A172 (cell line): ENCODE measurements at regions not wholly inside any gene's neighbourhood (a gene's known extent, or its start where the extent isn't known, plus 50 kb on each side); places are given as distances from the start of the nearest gene placed in this dataset.
A peak's percentile ranks its signal among the peaks of the same experiment; 100 is the strongest.

Experiments
- DNase-seq: peaks from one replicate; pipeline ENCODE4 v3.0.0-alpha.2; 2015; ENCODE audit warnings: low spot score

- DNase-seq = no peak
Observed at GRCh38 chr7:10875080-10875479, 98.6 kb upstream of the PHF14 start.

DNA sequence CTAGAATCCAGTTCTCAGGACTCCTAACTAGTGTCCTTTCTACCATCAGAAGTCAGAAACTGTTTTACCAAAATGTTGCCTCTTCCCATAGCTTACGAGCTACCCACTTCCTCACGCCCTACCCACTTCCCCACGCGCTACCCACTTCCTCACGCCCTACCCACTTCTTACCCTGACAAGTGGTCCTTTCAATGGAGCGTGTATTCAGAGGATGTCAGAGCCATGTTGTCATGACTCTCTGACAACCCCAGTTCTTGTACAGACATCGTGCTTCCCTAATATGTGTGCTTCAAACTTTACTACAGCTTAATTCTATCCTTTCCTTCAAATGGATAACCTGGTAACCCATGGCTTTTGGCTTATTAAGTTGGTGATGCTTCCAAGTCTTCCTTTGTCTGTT lies 84.8 kb upstream of the PHF14 start:
- DNase-seq = no peak

DNA sequence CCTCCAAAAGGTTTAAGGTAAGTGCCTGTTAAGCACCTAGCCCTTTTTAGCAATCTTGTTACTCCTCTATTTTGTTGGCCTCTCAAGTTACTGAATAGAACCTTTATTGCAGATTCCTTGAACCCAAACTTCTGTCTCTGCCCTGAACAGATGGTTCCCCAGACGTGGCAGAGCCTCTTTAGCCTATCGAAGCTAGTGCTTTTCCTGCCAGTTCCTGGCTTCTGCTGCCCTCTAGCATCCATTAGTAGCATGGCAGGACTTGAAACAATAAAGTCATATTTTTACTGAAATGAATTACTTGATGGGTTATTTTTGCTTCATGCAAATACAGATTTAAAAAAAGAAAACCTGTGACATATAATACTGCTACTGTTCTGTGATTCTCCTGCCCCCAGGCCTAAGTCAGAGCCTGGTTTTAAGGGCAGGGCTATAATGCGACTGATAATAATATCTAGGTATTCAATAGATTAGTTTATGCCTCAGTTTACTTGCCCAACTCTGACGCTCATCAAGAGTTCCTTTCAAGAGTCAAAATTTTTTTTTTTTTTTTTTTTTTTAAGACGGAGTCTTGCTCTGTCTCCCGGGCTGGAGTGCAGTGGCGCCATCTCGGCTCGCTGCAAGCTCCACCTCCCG lies 84.3 kb upstream of the PHF14 start:
- peak; percentile 75 for DNase-seq

- DNase-seq = no peak
Observed at GRCh38 chr7:10908600-10908999, 65.1 kb upstream of the PHF14 start.

- DNase-seq = no peak
Observed at GRCh38 chr7:10910447-10910846, 63.2 kb upstream of the PHF14 start.

- no peak for DNase-seq
Observed at GRCh38 chr7:10912077-10912476, 61.6 kb upstream of the PHF14 start.

GRCh38 chr7:10913457-10913856 lies 60.2 kb upstream of the PHF14 start:
- no peak for DNase-seq

DNA sequence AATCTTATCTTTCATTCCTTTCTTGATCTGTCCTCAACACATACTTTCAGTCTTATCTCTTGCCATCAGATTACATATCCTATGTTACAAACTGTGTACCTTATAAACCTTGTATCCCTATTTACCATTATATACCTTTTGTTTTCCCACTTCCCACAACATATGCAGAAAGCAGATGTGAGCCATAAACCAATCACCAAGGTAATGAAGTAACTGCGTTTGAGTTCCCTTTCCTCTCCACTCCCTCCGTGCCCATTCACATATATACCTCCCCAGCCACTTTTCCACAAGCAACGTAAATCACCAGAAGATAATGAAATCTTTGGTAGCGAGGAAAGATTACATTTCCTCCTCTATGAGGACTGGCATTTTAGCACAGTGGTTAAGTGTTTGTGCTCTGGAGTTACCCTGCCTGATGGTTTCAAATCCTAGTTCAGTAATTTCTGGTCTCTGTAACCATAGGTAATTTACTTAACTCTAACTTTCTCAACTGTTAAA lies 55.5 kb upstream of the PHF14 start:
- DNase-seq = no peak

GRCh38 chr7:10919923-10920322 lies 53.7 kb upstream of the PHF14 start:
- DNase-seq = no peak
